IMR-90 (cell line): ENCODE measurements at regions not wholly inside any gene's neighbourhood (a gene's known extent, or its start where the extent isn't known, plus 50 kb on each side); places are given as distances from the start of the nearest gene placed in this dataset.
A peak's percentile ranks its signal among the peaks of the same experiment; 100 is the strongest.

Experiments used
- ATAC-seq: fragments of 200-7000 bp; cut with Tn5 transposase; 2 replicates; pipeline ENCODE4 v1.9.1; 2020; ENCODE audit warnings: low read depth, mild to moderate bottlenecking, moderate library complexity
- BruUV-seq: library from RNA; stranded (reverse); fragments of 400-500 nt; replicated peaks from 2 replicates; lab custom pipeline; 2021; lab: Mats Ljungman, UMichigan
- CTCF ChIA-PET: fragments of 300-600 bp; formaldehyde crosslinking; extraction: SDS; loops from one replicate; lab custom pipeline; 2021; ENCODE audit warnings: antibody characterized with exemption; lab: Yijun Ruan, JAX
- POLR2A ChIA-PET: fragments of 300-600 bp; sonication (Branson Sonifier 250); formaldehyde crosslinking; loops from one replicate; lab custom pipeline; 2022; ENCODE audit warnings: antibody characterized with exemption; ENCODE audit not compliant: unreplicated experiment; lab: Charles Lee
- DNase-seq: peaks from one replicate; pipeline ENCODE4 v3.0.0; 2013
- H2AFZ ChIP-seq: replicated peaks from 2 replicates; pipeline ENCODE3; 2013; ENCODE audit warnings: low read length, mild to moderate bottlenecking; ENCODE audit not compliant: poor library complexity
- H2AK5ac ChIP-seq: 2 replicates; pipeline ENCODE4 v1.6.1; 2013; ENCODE audit warnings: low read depth, low read length, inconsistent platforms
- H2AK9ac ChIP-seq: replicated peaks from 2 replicates; pipeline ENCODE3; 2013; ENCODE audit warnings: mild to moderate bottlenecking, low read depth, low read length, moderate library complexity; ENCODE audit not compliant: poor library complexity
- H2BK120ac ChIP-seq: 2 replicates; pipeline ENCODE4 v1.6.1; 2013; ENCODE audit warnings: low read depth, low read length, inconsistent platforms
- H2BK15ac ChIP-seq: 3 replicates; pipeline ENCODE4 v1.6.1; 2013; ENCODE audit warnings: low read depth, low read length, inconsistent platforms
- H2BK20ac ChIP-seq: 2 replicates; pipeline ENCODE4 v1.6.1; 2013; ENCODE audit warnings: low read depth, mild to moderate bottlenecking, inconsistent platforms, low read length, moderate library complexity
- H2BK5ac ChIP-seq: 2 replicates; pipeline ENCODE4 v1.6.1; 2013; ENCODE audit warnings: mild to moderate bottlenecking, low read depth, low read length, inconsistent platforms; ENCODE audit not compliant: poor library complexity, severe bottlenecking
- H3K14ac ChIP-seq: replicated peaks from 2 replicates; pipeline ENCODE4 v1.6.1; 2013; ENCODE audit warnings: low read depth, low read length, inconsistent platforms
- H3K18ac ChIP-seq: 2 replicates; pipeline ENCODE4 v1.6.1; 2013; ENCODE audit warnings: low read depth, low read length, control low read depth
- H3K23ac ChIP-seq: 2 replicates; pipeline ENCODE4 v1.6.1; 2013; ENCODE audit warnings: low read depth, low read length, inconsistent platforms
- H3K27ac ChIP-seq: 2 replicates; pipeline ENCODE4 v1.5.1; 2013; ENCODE audit warnings: mild to moderate bottlenecking, control low read depth, low read length; ENCODE audit not compliant: insufficient read depth
- H3K27me3 ChIP-seq: 2 replicates; pipeline ENCODE4 v1.6.1; 2013; ENCODE audit warnings: low read length; ENCODE audit not compliant: control insufficient read depth, insufficient read depth
- H3K36me3 ChIP-seq: 2 replicates; pipeline ENCODE4 v1.6.1; 2013; ENCODE audit warnings: low read length, mixed read lengths; ENCODE audit not compliant: control insufficient read depth, insufficient read depth
- H3K4ac ChIP-seq: 2 replicates; pipeline ENCODE4 v1.6.1; 2013; ENCODE audit warnings: low read depth, low read length, inconsistent platforms
- H3K4me1 ChIP-seq: 2 replicates; pipeline ENCODE4 v1.6.1; 2013; ENCODE audit warnings: low read length, mixed read lengths; ENCODE audit not compliant: control insufficient read depth, insufficient read depth
- H3K4me2 ChIP-seq: 2 replicates; pipeline ENCODE4 v1.6.1; 2013; ENCODE audit warnings: low read depth, mild to moderate bottlenecking, control low read depth, low read length, moderate library complexity
- H3K4me3 ChIP-seq: 2 replicates; pipeline ENCODE4 v1.5.1; 2013; ENCODE audit warnings: low read depth, mild to moderate bottlenecking, control low read depth, low read length, moderate library complexity; ENCODE audit not compliant: insufficient read depth
- H3K56ac ChIP-seq: 2 replicates; pipeline ENCODE4 v1.6.1; 2013; ENCODE audit warnings: low read length, inconsistent platforms; ENCODE audit not compliant: insufficient read depth; ENCODE audit errors: extremely low read depth
- H3K79me1 ChIP-seq, 2 experiments: 2 replicates each; pipeline ENCODE4 v1.6.1; 2013; ENCODE audit warnings: low read length in 2 of 2, inconsistent platforms in 1 of 2, low read depth in 1 of 2
- H3K9ac ChIP-seq: 2 replicates; pipeline ENCODE4 v1.6.1; 2013; ENCODE audit warnings: low read depth, low read length, control low read depth
- H3K9me1 ChIP-seq: 2 replicates; pipeline ENCODE4 v1.6.1; 2013; ENCODE audit warnings: low read length, inconsistent platforms; ENCODE audit not compliant: insufficient read depth
- H3K9me3 ChIP-seq: 2 replicates; pipeline ENCODE4 v1.6.1; 2013; ENCODE audit warnings: low read length; ENCODE audit not compliant: control insufficient read depth, insufficient read depth
- H4K20me1 ChIP-seq: 2 replicates; pipeline ENCODE4 v1.6.1; 2013; ENCODE audit warnings: low read length, inconsistent platforms; ENCODE audit not compliant: insufficient read depth
- H4K5ac ChIP-seq: 2 replicates; pipeline ENCODE4 v1.6.1; 2013; ENCODE audit warnings: mild to moderate bottlenecking, low read depth, low read length, control low read depth
- H4K8ac ChIP-seq, 2 experiments: 2 replicates each; pipeline ENCODE4 v1.6.1; 2013; ENCODE audit warnings: low read depth in 2 of 2, low read length in 2 of 2, control low read depth in 1 of 2, inconsistent platforms in 1 of 2
- H4K91ac ChIP-seq: 2 replicates; pipeline ENCODE4 v1.6.1; 2013; ENCODE audit warnings: low read depth, low read length, inconsistent platforms; ENCODE audit not compliant: insufficient read depth
- BHLHE40 ChIP-seq: fragments of 150-350 bp; IDR thresholded peaks from 2 replicates; pipeline ENCODE4 v1.6.1; 2016; ENCODE audit warnings: mild to moderate bottlenecking, low read depth, low read length
- CEBPB ChIP-seq: IDR thresholded peaks from 2 replicates; pipeline ENCODE4 v1.6.1; 2012; ENCODE audit warnings: low read depth, low read length, improper control_type of control experiment
- CHD1 ChIP-seq: IDR thresholded peaks from 2 replicates; pipeline ENCODE4 v1.6.1; 2012; ENCODE audit warnings: low read depth, low read length, improper control_type of control experiment
- FOS ChIP-seq: fragments of 150-350 bp; IDR thresholded peaks from 2 replicates; pipeline ENCODE4 v1.6.1; 2016; ENCODE audit warnings: low read depth, low read length
- MAFK ChIP-seq: IDR thresholded peaks from 2 replicates; pipeline ENCODE4 v1.6.1; 2012; ENCODE audit warnings: low read depth, low read length, improper control_type of control experiment
- MAZ ChIP-seq: IDR thresholded peaks from 2 replicates; pipeline ENCODE4 v1.6.1; 2012; ENCODE audit warnings: low read depth, mild to moderate bottlenecking, low read length, improper control_type of control experiment, moderate library complexity, borderline replicate concordance
- MXI1 ChIP-seq: IDR thresholded peaks from 2 replicates; pipeline ENCODE4 v1.6.1; 2012; ENCODE audit warnings: low read depth, mild to moderate bottlenecking, low read length, moderate library complexity, borderline replicate concordance
- NFE2L2 ChIP-seq: fragments of 150-350 bp; IDR thresholded peaks from 2 replicates; pipeline ENCODE4 v1.6.1; 2016; ENCODE audit warnings: low read depth, mild to moderate bottlenecking, low read length
- POLR2A ChIP-seq: IDR thresholded peaks from 2 replicates; pipeline ENCODE4 v1.6.1; 2012; ENCODE audit warnings: mild to moderate bottlenecking, low read depth, low read length
- RAD21 ChIP-seq: IDR thresholded peaks from 2 replicates; pipeline ENCODE4 v1.6.1; 2012; ENCODE audit warnings: low read length, improper control_type of control experiment
- RCOR1 ChIP-seq: IDR thresholded peaks from 2 replicates; pipeline ENCODE4 v1.6.1; 2012; ENCODE audit warnings: mild to moderate bottlenecking, low read length, improper control_type of control experiment; ENCODE audit not compliant: insufficient replicate concordance
- RFX5 ChIP-seq: IDR thresholded peaks from 2 replicates; pipeline ENCODE4 v1.8.0; 2012; ENCODE audit warnings: low read depth, mild to moderate bottlenecking, low read length, moderate library complexity
- SMC3 ChIP-seq: fragments of 150-350 bp; IDR thresholded peaks from 2 replicates; pipeline ENCODE4 v1.6.1; 2016; ENCODE audit warnings: low read depth, mild to moderate bottlenecking, antibody characterized with exemption, low read length, moderate library complexity
- WGBS, 2 experiments: methylation state at CpG; one replicate each; pipeline versions ENCODE4 v1.1.5 to v1.1.7; 2013; ENCODE audit warnings: missing lambda C conversion rate in 2 of 2; ENCODE audit not compliant: insufficient read length in 1 of 2; ENCODE audit errors: extremely low coverage in 2 of 2; 5-methylcytosine and 5-hydroxymethylcytosine counted together
- dilution Hi-C: fragments of 300-500 bp; cut with HindIII; formaldehyde crosslinking; loops from one replicate; pipeline ENCODE4 v1.14.3; 2018; ENCODE audit warnings: low sequenced_read_pairs; ENCODE audit not compliant: unreplicated experiment
- in situ Hi-C: fragments of 300-500 bp; cut with MboI; formaldehyde crosslinking; loops from 3 replicates; pipeline ENCODE4 v1.14.3; 2019; ENCODE audit warnings: low sequenced_read_pairs, inconsistent platforms, mixed read lengths
- intact Hi-C: fragments of 100-400 bp; cut with micrococcal nuclease; formaldehyde crosslinking; loops from 2 replicates; pipeline ENCODE4 v1.10.0; 2022
- TF ChIP-seq, protein P1 (sequence below): fragments of 150-350 bp; IDR thresholded peaks from 2 replicates; pipeline ENCODE4 v1.6.1; 2017; ENCODE audit warnings: mild to moderate bottlenecking, antibody characterized with exemption, low read length, low read depth
- TF ChIP-seq, protein P2 (sequence below): fragments of 150-350 bp; IDR thresholded peaks from 2 replicates; pipeline ENCODE4 v1.6.1; 2016; ENCODE audit warnings: low read depth, mild to moderate bottlenecking, low read length, moderate library complexity, borderline replicate concordance
- TF ChIP-seq, protein P3 (sequence below): conservative IDR thresholded peaks from 2 replicates; pipeline ENCODE4 v1.5.1; 2012; ENCODE audit warnings: mild to moderate bottlenecking, low read depth, low read length, improper control_type of control experiment

DNA sequence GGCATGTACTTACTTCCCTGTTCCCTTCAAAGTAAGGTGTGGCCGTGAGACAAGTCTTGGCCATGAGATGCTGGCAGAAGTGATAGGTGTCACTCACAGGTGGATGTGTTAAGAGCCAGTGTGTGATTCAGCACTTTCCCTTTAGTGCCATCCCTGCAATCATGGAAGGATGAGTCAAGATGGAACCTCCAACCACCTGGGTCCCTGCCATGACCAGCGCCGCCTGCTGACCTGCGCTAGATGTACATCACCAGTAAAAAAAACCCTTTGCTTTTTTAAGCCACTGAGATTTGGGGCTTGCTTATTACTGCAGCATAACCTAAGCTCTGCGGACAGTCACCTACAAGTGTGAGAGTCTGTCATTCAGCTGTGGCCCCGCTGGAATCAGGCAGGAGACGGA, 71.7 kb downstream of the TOMM20 start:
- Histone ChIP-seq H3K27ac (no peak overlapping the region), H2BK120ac (no peak overlapping the region), H4K8ac (no peak overlapping the region), H4K91ac (no peak overlapping the region), H3K4me1 (peaks cover under 1% of the 10 kb centered on the region), H3K23ac (no peak overlapping the region), H3K36me3 (no peaks in the 10 kb centered on the region), H3K9me3 (no peaks in the 10 kb centered on the region), H2BK15ac (0 out of 3 replicates have a peak overlapping the region, but pooled peaks have one; percentile 53), H2AK5ac (no peak overlapping the region), H2AK9ac (no peak overlapping the region), H3K56ac (no peak overlapping the region), H3K14ac (no peak overlapping the region), H3K9ac (no peak overlapping the region), H3K27me3 (no peaks in the 10 kb centered on the region), H3K9me1 (0 out of 2 replicates have a peak, but pooled peaks cover 2% of the 10 kb centered on the region), H2AFZ (no peak overlapping the region), H3K4me2 (no peak overlapping the region), H3K79me1 (no peaks in the 10 kb centered on the region), H3K4me3 (no peak overlapping the region), H3K4ac (no peak overlapping the region), H3K18ac (no peak overlapping the region), H4K20me1 (no peaks in the 10 kb centered on the region), H4K5ac (no peak overlapping the region), H2BK20ac (no peak overlapping the region), H2BK5ac (no peak overlapping the region)
- ATAC-seq (no peak), DNase-seq (no peak)
- dilution Hi-C loops (no loop called here), in situ Hi-C loops (loop anchor here (5.0 kb wide), 1 partner anchor 40 kb away; no protein-coding TSS in a partner anchor), intact Hi-C loops (no loop called here)
- TF ChIP-seq MAZ: no peak
- TF ChIP-seq MAFK: no peak
- TF ChIP-seq RCOR1: no peak
- no peak for TF ChIP-seq RFX5
- TF ChIP-seq, protein P1, sequence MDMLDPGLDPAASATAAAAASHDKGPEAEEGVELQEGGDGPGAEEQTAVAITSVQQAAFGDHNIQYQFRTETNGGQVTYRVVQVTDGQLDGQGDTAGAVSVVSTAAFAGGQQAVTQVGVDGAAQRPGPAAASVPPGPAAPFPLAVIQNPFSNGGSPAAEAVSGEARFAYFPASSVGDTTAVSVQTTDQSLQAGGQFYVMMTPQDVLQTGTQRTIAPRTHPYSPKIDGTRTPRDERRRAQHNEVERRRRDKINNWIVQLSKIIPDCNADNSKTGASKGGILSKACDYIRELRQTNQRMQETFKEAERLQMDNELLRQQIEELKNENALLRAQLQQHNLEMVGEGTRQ: no peak
- no peak for TF ChIP-seq RAD21
- TF ChIP-seq MXI1: no peak
- no peak for TF ChIP-seq FOS
- no peak for TF ChIP-seq POLR2A
- no peak for TF ChIP-seq CEBPB
- TF ChIP-seq NFE2L2: no peak
- TF ChIP-seq, protein P2, sequence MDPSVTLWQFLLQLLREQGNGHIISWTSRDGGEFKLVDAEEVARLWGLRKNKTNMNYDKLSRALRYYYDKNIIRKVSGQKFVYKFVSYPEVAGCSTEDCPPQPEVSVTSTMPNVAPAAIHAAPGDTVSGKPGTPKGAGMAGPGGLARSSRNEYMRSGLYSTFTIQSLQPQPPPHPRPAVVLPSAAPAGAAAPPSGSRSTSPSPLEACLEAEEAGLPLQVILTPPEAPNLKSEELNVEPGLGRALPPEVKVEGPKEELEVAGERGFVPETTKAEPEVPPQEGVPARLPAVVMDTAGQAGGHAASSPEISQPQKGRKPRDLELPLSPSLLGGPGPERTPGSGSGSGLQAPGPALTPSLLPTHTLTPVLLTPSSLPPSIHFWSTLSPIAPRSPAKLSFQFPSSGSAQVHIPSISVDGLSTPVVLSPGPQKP: no peak
- TF ChIP-seq, protein P3, sequence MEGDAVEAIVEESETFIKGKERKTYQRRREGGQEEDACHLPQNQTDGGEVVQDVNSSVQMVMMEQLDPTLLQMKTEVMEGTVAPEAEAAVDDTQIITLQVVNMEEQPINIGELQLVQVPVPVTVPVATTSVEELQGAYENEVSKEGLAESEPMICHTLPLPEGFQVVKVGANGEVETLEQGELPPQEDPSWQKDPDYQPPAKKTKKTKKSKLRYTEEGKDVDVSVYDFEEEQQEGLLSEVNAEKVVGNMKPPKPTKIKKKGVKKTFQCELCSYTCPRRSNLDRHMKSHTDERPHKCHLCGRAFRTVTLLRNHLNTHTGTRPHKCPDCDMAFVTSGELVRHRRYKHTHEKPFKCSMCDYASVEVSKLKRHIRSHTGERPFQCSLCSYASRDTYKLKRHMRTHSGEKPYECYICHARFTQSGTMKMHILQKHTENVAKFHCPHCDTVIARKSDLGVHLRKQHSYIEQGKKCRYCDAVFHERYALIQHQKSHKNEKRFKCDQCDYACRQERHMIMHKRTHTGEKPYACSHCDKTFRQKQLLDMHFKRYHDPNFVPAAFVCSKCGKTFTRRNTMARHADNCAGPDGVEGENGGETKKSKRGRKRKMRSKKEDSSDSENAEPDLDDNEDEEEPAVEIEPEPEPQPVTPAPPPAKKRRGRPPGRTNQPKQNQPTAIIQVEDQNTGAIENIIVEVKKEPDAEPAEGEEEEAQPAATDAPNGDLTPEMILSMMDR: no peak
- no peak for TF ChIP-seq BHLHE40
- no peak for TF ChIP-seq CHD1
- TF ChIP-seq SMC3: no peak
- ChIA-PET POLR2A (no interaction called here), CTCF (no interaction called here)
- WGBS, 2 experiments: 100% methylated on average over 4 of the region's 7 CpGs; no CpG with 5 or more reads in 1 of the 2 experiments
- BruUV-seq: no TSS peak
